ENCODE measurements at regions not wholly inside any gene's neighbourhood (a gene's known extent, or its start where the extent isn't known, plus 50 kb on each side); places are given as distances from the start of the nearest gene placed in this dataset.
A peak's percentile ranks its signal among the peaks of the same experiment; 100 is the strongest.

DNA sequence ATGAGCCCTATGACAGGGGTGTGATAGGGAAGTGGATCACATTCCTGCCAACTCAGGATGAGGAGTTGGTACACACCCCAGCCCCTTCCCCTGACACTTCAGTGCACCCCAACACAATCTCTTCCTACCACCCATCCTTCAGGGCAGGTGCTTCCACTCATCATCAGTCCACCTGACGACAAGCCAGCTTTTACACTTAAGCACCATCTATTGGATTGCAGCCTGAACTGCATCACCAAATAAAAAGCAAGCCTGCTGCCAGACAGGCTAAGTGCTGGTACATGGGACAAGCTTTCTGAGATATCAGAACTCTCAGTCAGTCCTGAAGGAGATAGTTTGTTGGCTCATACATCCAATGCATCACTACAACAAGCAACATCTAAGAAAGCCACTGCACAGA, 69.0 kb upstream of the TMEM200A start:
- no peak for DNase-seq (ENCODE audit: extremely low read depth, low read depth)

DNA sequence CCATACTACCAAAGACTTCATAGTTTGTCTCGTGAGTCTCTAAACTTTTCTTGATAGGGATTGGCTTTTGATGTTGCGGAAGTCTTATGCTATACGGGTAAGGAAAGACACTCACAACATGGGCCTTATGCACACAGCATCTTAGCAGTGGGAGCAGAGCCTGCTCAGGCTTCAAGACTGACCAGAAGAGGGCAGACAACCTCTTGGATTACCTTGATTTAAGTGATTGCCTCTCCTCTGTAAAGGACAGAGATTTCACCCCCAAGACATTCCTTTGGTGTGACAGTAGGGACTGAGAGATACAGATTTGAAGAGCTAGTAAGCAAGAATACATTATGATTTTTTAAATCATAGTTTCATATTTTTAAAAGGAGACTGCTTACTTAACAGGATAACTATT, 71.0 kb upstream of the SAMD3 start:
- TF ChIP-seq, protein P1, sequence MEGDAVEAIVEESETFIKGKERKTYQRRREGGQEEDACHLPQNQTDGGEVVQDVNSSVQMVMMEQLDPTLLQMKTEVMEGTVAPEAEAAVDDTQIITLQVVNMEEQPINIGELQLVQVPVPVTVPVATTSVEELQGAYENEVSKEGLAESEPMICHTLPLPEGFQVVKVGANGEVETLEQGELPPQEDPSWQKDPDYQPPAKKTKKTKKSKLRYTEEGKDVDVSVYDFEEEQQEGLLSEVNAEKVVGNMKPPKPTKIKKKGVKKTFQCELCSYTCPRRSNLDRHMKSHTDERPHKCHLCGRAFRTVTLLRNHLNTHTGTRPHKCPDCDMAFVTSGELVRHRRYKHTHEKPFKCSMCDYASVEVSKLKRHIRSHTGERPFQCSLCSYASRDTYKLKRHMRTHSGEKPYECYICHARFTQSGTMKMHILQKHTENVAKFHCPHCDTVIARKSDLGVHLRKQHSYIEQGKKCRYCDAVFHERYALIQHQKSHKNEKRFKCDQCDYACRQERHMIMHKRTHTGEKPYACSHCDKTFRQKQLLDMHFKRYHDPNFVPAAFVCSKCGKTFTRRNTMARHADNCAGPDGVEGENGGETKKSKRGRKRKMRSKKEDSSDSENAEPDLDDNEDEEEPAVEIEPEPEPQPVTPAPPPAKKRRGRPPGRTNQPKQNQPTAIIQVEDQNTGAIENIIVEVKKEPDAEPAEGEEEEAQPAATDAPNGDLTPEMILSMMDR (IDR thresholded peaks at IDR 0.05; ENCODE audit: low read depth, low read length), result peak; percentile 86
- peak; percentile 49 for DNase-seq (ENCODE audit: extremely low read depth, low read depth)

More for the DNA sequence above, 69.0 kb upstream of the TMEM200A start:
- TF ChIP-seq, protein P1 (IDR thresholded peaks at IDR 0.05; ENCODE audit: low read depth, low read length), result no peak

DNA sequence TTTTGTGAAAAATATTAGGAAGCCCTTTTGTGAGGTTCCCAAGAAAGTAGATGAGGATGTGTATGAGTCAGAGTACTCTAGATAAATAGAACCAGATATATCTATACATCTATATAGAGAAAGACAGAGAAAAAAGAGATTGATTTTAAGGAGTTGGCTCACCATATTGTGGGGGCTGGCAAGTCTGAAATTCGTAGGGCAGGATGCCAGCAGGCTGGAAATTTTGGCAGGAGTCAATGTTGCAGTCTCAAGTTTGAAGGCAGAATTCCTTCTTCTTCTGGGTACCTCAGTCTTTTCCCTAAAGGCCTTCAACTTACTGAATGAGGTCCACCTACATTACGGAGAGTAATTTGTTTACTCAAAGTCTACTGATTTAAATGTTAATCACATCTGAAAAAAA, 65.3 kb upstream of the SAMD3 start:
- DNase-seq (ENCODE audit: extremely low read depth, low read depth), result peak; percentile 15
- TF ChIP-seq, protein P1 (IDR thresholded peaks at IDR 0.05; ENCODE audit: low read depth, low read length), result no peak

DNA sequence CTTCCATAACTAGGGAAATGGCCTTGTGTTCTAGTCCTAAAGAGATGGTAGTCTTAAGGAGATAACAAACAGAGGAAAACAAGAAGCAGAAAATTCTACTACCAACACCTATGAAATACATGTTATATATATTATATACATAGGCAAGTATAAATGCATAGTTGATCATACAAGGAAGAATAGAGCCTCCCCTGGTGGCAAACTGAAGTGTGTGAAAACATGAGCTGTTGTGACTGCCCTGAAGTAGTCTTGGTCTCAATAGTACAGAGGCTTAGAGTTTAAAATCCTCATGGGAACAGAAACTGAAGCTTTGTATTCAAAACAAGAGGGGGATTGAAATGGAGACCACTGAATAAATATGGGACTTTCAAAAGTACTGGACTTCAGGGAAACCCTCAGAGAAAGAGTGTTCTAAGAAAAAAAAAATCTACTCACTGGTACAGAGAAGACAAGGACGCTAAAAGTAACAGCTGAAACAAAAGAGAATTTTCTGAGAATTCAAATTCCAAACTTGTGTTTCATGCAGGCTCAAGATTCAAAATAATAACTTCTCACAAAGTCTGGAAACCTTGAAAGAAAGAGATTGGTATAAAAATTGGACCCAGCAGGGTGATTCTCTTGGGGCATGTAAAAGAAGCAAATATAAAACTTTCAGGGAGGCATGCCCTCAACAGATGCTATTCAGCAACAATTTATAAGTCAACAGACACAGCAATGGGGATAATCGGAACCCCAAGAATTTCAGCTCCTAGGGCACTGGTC, 59.7 kb upstream of the SAMD3 start:
- no peak for DNase-seq (ENCODE audit: extremely low read depth, low read depth)
- TF ChIP-seq, protein P1 (IDR thresholded peaks at IDR 0.05; ENCODE audit: low read depth, low read length), result peak; percentile 35

DNA sequence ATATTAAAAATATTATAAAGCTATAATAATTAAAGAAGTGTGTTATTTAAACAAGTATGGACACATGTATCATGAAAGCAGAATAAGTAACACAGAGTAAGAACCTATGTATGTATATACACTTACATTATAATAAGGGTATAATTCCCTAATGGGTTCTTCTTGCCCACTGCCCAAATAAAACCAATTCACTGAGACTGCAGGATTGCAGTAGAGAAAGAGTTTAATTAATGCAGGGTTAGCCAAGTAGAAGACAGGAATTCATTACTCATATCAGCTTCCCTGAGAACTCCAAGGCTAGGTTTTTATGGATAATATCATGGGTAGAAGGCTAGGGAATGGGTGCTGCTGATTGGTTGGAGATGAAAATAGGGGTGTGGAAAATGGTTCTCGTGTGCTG, 53.8 kb upstream of the SAMD3 start:
- no peak for DNase-seq (ENCODE audit: extremely low read depth, low read depth)
- TF ChIP-seq, protein P1 (IDR thresholded peaks at IDR 0.05; ENCODE audit: low read depth, low read length), result no peak

DNA sequence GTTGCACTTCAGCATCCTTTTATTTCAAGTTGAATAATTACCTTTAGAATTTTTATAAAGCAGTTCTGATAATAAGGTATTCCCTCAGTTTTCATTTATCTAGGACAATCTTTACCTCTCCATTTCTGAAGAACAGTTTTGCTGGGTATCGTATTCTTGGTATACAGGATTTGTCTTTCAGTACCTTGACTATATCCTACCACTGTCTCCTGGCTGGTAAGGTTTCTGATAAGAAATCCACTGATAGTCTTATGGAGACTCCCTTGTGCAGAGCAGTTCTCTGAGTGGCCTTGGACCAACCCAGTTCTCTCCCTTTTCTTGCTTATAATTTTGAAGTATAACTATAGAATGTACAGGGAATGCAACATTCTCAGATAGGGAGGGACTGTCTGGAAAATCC, 51.3 kb upstream of the SAMD3 start:
- no peak for DNase-seq (ENCODE audit: extremely low read depth, low read depth)
- TF ChIP-seq, protein P1 (IDR thresholded peaks at IDR 0.05; ENCODE audit: low read depth, low read length), result no peak
